ENCODE measurements at regions not wholly inside any gene's neighbourhood (a gene's known extent, or its start where the extent isn't known, plus 50 kb on each side); places are given as distances from the start of the nearest gene placed in this dataset.

GRCh38 chr21:14716761-14717396 is 170.8 kb upstream of the SAMSN1 start:
- DNase-seq: no peak

- DNase-seq: no peak
These were observed 167.0 kb upstream of the SAMSN1 start for GRCh38 chr21:14713109-14713508.

GRCh38 chr21:14712121-14712715 is 166.1 kb upstream of the SAMSN1 start:
- no peak for DNase-seq

- no peak for DNase-seq
These were observed 165.2 kb upstream of the SAMSN1 start for GRCh38 chr21:14711287-14711686.

GRCh38 chr21:14707511-14708020 is 161.5 kb upstream of the SAMSN1 start:
- DNase-seq: no peak

- no peak for DNase-seq
These were observed 160.8 kb upstream of the SAMSN1 start for GRCh38 chr21:14706712-14707510.

GRCh38 chr21:14699433-14700407 is 153.6 kb upstream of the SAMSN1 start:
- no peak for DNase-seq

GRCh38 chr21:14697769-14698168 is 151.7 kb upstream of the SAMSN1 start:
- DNase-seq: no peak

- DNase-seq: no peak
These were observed 148.7 kb upstream of the SAMSN1 start for GRCh38 chr21:14694817-14695216.

- no peak for DNase-seq
These were observed 147.9 kb upstream of the SAMSN1 start for GRCh38 chr21:14693997-14694396.

- no peak for DNase-seq
These were observed 145.8 kb upstream of the SAMSN1 start for GRCh38 chr21:14691914-14692313.

- DNase-seq: no peak
These were observed 144.8 kb upstream of the SAMSN1 start for GRCh38 chr21:14690886-14691285.

GRCh38 chr21:14688936-14689335 is 142.8 kb upstream of the SAMSN1 start:
- DNase-seq: no peak

- DNase-seq: no peak
These were observed 142.3 kb upstream of the SAMSN1 start for GRCh38 chr21:14688412-14688811.

- no peak for DNase-seq
These were observed 141.1 kb upstream of the SAMSN1 start for GRCh38 chr21:14687268-14687625.

GRCh38 chr21:14686466-14687267 is 140.6 kb upstream of the SAMSN1 start:
- DNase-seq: no peak

GRCh38 chr21:14685568-14685967 is 139.5 kb upstream of the SAMSN1 start:
- no peak for DNase-seq

GRCh38 chr21:14684071-14684470 is 138.0 kb upstream of the SAMSN1 start:
- no peak for DNase-seq

- no peak for DNase-seq
These were observed 136.9 kb upstream of the SAMSN1 start for GRCh38 chr21:14683063-14683462.

GRCh38 chr21:14678973-14679574 is 133.0 kb upstream of the SAMSN1 start:
- DNase-seq: no peak

- DNase-seq: no peak
These were observed 131.6 kb upstream of the SAMSN1 start for GRCh38 chr21:14677639-14678179.

All from activated CD8-positive, alpha-beta memory T cell treated with anti-CD3 and anti-CD28 coated beads, Interleukin-2, amount 50 U/mL, for 48 hours (primary cell).